Tibial nerve (tissue), 4 donors: ENCODE measurements at regions not wholly inside any gene's neighbourhood (a gene's known extent, or its start where the extent isn't known, plus 50 kb on each side); places are given as distances from the start of the nearest gene placed in this dataset.
"Not testable (repeated sequence)": the region's sequence is repeated elsewhere in the genome, so short reads cannot be mapped to it uniquely, and the experiment has no call there.

Experiments used
- DNase-seq, 2 donors: peaks; one replicate each; pipeline ENCODE4 v3.0.0-alpha.2; 2019; ENCODE audit warnings: low spot score in 2 of 2
- H3K27ac ChIP-seq, 4 donors: fragments of 200-600 bp; sonication (generic) in 3 of 4; one replicate each; pipeline ENCODE4 v1.5.1; 2017 to 2019; ENCODE audit warnings: mild to moderate bottlenecking in 1 of 4
- H3K27me3 ChIP-seq, 2 donors: fragments of 200-600 bp; sonication (generic) in 1 of 2; one replicate each; pipeline versions ENCODE4 v1.5.1 to v1.6.0; 2017 to 2019
- H3K36me3 ChIP-seq, 3 donors: fragments of 200-600 bp; sonication (generic); one replicate each; pipeline ENCODE4 v1.5.1; 2018 to 2019
- H3K4me1 ChIP-seq, 4 donors: fragments of 200-600 bp; sonication (generic) in 3 of 4; one replicate each; pipeline ENCODE4 v1.5.1; 2017 to 2019
- H3K4me3 ChIP-seq, 4 donors: fragments of 200-600 bp; sonication (generic) in 3 of 4; one replicate each; pipeline ENCODE4 v1.5.1; 2017 to 2019; ENCODE audit warnings: mild to moderate bottlenecking in 1 of 4, moderate library complexity in 1 of 4
- H3K9me3 ChIP-seq, 4 donors: fragments of 200-600 bp; sonication (generic) in 3 of 4; one replicate each; pipeline ENCODE4 v1.5.1; 2017 to 2019
- EP300 ChIP-seq, 2 donors: sonication (generic); formaldehyde crosslinking; IDR thresholded peaks; one replicate each; pipeline ENCODE4 v1.6.1; 2017; ENCODE audit warnings: antibody characterized with exemption in 2 of 2, mild to moderate bottlenecking in 1 of 2
- POLR2A ChIP-seq, 2 donors: fragments of 450-650 bp; IDR thresholded peaks; one replicate each; pipeline ENCODE4 v1.6.1; 2017; ENCODE audit warnings: antibody characterized with exemption in 2 of 2, mild to moderate bottlenecking in 2 of 2, moderate library complexity in 2 of 2
- WGBS, 2 donors: methylation state at CpG; one replicate each; pipeline ENCODE4 v1.1.5; 2018; 5-methylcytosine and 5-hydroxymethylcytosine counted together
- TF ChIP-seq, protein P1 (sequence below), 5 experiments: fragments of 200-600 bp in 3 of 5; fragments of 450-650 bp in 2 of 5; sonication (generic) in 3 of 5; IDR thresholded peaks; one replicate each; pipeline ENCODE4 v1.5.1; 2016 to 2019; ENCODE audit warnings: antibody characterized with exemption in 5 of 5, mild to moderate bottlenecking in 3 of 5, moderate library complexity in 2 of 5

- no peaks in the 10 kb centered on the region for H3K27me3 ChIP-seq
- H3K9me3 ChIP-seq: no peaks in the 10 kb centered on the region
- H3K4me3 ChIP-seq: no peak overlapping the region
- no peak for DNase-seq
- no peaks in the 10 kb centered on the region for H3K4me1 ChIP-seq
- no peak overlapping the region for H3K27ac ChIP-seq
- H3K36me3 ChIP-seq: no peaks in the 10 kb centered on the region
- 47% methylated on average over 3 of the region's 3 CpGs for WGBS, 2 donors
- no peak for TF ChIP-seq EP300 (IDR thresholded peaks at IDR 0.05)
- no peak for TF ChIP-seq POLR2A (IDR thresholded peaks at IDR 0.05)
- TF ChIP-seq, protein P1, sequence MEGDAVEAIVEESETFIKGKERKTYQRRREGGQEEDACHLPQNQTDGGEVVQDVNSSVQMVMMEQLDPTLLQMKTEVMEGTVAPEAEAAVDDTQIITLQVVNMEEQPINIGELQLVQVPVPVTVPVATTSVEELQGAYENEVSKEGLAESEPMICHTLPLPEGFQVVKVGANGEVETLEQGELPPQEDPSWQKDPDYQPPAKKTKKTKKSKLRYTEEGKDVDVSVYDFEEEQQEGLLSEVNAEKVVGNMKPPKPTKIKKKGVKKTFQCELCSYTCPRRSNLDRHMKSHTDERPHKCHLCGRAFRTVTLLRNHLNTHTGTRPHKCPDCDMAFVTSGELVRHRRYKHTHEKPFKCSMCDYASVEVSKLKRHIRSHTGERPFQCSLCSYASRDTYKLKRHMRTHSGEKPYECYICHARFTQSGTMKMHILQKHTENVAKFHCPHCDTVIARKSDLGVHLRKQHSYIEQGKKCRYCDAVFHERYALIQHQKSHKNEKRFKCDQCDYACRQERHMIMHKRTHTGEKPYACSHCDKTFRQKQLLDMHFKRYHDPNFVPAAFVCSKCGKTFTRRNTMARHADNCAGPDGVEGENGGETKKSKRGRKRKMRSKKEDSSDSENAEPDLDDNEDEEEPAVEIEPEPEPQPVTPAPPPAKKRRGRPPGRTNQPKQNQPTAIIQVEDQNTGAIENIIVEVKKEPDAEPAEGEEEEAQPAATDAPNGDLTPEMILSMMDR (IDR thresholded peaks at IDR 0.05): no peak
Measured at GRCh38 chr13:72552731-72553130, 174.7 kb downstream of the MZT1 start.

DNA sequence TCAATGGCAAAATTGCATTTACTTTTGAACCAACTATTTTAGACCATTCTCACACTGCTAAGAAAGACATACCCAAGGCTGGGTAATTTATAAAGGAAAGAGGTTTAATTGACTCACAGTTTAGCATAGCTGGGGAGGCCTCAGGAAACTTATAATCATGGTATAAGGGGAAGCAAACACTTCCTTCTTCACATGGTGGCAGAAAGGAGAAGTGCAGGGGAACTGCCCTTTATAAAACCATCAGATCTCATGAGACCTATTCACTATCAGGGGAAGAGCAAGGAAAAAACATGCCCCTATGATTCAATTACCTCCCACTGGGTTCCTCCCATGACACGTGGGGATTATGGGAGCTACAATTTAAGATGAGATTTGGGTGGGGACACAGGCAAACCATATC is 181.5 kb downstream of the MZT1 start:
- H3K4me1 ChIP-seq, H3K27me3 ChIP-seq, H3K36me3 ChIP-seq, H3K27ac ChIP-seq, H3K9me3 ChIP-seq, DNase-seq, H3K4me3 ChIP-seq: not testable (repeated sequence)
- WGBS, 2 donors: 79 to 86% methylated on average over 1 of the region's 1 CpG

DNA sequence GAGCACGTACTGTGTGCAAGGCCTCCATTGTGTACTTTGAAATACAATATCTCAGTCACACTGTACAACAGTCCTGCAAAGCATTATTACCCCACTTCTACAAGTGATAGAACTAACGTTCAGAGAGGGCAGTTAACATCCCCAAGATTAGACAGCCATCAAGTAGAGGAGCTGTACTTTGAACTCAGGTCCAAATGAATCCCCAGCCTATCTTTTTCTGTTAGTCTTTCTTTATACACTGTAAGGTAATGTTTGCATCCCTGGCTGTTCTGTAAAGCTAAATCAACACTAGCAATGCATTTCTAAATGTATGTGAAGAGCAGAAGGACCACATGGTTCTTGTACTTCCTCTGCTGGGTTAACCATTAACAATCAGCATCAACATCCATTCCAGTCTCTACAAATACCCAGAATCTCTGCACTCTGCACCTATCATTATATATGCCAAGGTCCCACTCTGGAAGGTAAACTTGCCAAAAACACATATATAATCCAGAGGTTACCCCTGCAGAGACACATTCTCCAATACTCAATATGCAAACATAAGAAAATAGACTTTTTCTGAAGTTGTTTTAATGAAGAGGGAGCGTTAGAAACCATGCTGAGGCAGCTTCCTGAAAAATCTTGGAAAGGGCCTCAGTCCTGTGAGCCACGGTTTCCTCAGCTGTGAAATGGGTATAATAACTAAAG is 182.3 kb downstream of the MZT1 start:
- H3K9me3 ChIP-seq: no peaks in the 10 kb centered on the region
- DNase-seq: no peak
- 76 to 82% methylated on average over 4 of the region's 4 CpGs for WGBS, 2 donors
- H3K27me3 ChIP-seq: no peaks in the 10 kb centered on the region
- TF ChIP-seq EP300 (IDR thresholded peaks at IDR 0.05) (no peak), POLR2A (IDR thresholded peaks at IDR 0.05) (no peak)
- TF ChIP-seq, protein P1 (IDR thresholded peaks at IDR 0.05): no peak
- H3K4me3 ChIP-seq: no peak overlapping the region
- no peaks in the 10 kb centered on the region for H3K36me3 ChIP-seq
- no peaks in the 10 kb centered on the region for H3K4me1 ChIP-seq
- H3K27ac ChIP-seq: no peak overlapping the region

GRCh38 chr13:72544042-72544441 is 183.4 kb downstream of the MZT1 start:
- Histone ChIP-seq H3K27ac (no peak overlapping the region), H3K4me3 (no peak overlapping the region), H3K36me3 (no peaks in the 10 kb centered on the region), H3K9me3 (no peaks in the 10 kb centered on the region), H3K4me1 (no peaks in the 10 kb centered on the region), H3K27me3 (no peaks in the 10 kb centered on the region)
- TF ChIP-seq EP300 (IDR thresholded peaks at IDR 0.05): no peak
- TF ChIP-seq POLR2A (IDR thresholded peaks at IDR 0.05): no peak
- TF ChIP-seq, protein P1 (IDR thresholded peaks at IDR 0.05): no peak
- no peak for DNase-seq
- 81 to 85% methylated on average over 2 of the region's 2 CpGs for WGBS, 2 donors

- Histone ChIP-seq H3K4me3 (no peak overlapping the region), H3K36me3 (no peaks in the 10 kb centered on the region), H3K27me3 (no peaks in the 10 kb centered on the region), H3K27ac (no peak overlapping the region), H3K4me1 (no peaks in the 10 kb centered on the region), H3K9me3 (no peaks in the 10 kb centered on the region)
- DNase-seq: no peak
- no peak for TF ChIP-seq EP300 (IDR thresholded peaks at IDR 0.05)
- TF ChIP-seq, protein P1 (IDR thresholded peaks at IDR 0.05): no peak
- no peak for TF ChIP-seq POLR2A (IDR thresholded peaks at IDR 0.05)
- 83 to 90% methylated on average over 3 of the region's 3 CpGs for WGBS, 2 donors
Measured at GRCh38 chr13:72542241-72542640, 185.2 kb downstream of the MZT1 start.

GRCh38 chr13:72541674-72542073 is 185.8 kb downstream of the MZT1 start:
- Histone ChIP-seq H3K9me3 (no peaks in the 10 kb centered on the region), H3K4me3 (no peak overlapping the region), H3K4me1 (peaks cover 0 to under 1% (median 0%) of the 10 kb centered on the region in 4 donors), H3K27me3 (no peaks in the 10 kb centered on the region), H3K36me3 (no peaks in the 10 kb centered on the region), H3K27ac (no peak overlapping the region)
- WGBS, 2 donors: 91 to 95% methylated on average over 6 of the region's 6 CpGs
- no peak for DNase-seq
- TF ChIP-seq EP300 (IDR thresholded peaks at IDR 0.05) (no peak), POLR2A (IDR thresholded peaks at IDR 0.05) (no peak)
- TF ChIP-seq, protein P1 (IDR thresholded peaks at IDR 0.05): no peak
